CD4-positive, alpha-beta T cell treated with Interleukin-4 for 4 hours (primary cell): ENCODE measurements at regions not wholly inside any gene's neighbourhood (a gene's known extent, or its start where the extent isn't known, plus 50 kb on each side); places are given as distances from the start of the nearest gene placed in this dataset.
A peak's percentile ranks its signal among the peaks of the same experiment; 100 is the strongest.

Experiments used
- DNase-seq: peaks from one replicate; pipeline ENCODE4 v3.0.0-alpha.2; 2020

DNA sequence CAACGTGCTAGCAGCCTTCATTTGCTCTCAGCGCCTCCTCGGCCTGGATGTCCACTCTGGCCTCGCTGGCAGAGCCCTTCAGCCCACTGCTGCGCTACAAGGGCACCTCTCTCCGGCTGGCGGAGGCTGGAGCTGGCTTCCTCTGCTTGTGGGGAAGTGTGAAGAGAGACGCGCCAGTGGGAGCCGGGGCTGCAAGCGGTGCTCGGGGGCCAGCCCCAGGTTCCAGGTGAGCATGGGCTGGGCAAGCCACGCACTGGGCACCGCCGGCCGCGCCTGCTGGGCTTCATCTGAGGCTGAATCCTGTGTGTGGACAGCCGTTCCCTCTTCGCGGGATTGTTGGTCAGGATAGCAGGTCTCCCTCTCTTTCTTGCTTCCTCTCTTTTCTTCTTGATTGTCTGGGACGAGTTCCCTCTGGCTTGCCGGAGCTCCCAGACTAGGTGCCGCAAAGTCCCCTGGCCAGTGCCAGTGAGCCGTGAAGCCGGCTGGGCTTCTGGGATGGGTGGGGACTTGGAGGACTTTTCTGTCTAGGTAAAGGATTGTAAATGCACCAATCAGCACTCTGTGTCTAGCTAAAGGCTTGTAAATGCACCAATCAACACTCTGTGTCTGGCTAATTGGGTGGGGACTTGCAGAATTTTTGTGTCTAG is 165.0 kb downstream of the HEPH start:
- DNase-seq, result no peak

GRCh38 chrX:66360894-66361293 is 196.8 kb downstream of the HEPH start:
- no peak for DNase-seq

- DNase-seq, result no peak
Observed at GRCh38 chrX:66384722-66385121, 220.7 kb downstream of the HEPH start.

DNA sequence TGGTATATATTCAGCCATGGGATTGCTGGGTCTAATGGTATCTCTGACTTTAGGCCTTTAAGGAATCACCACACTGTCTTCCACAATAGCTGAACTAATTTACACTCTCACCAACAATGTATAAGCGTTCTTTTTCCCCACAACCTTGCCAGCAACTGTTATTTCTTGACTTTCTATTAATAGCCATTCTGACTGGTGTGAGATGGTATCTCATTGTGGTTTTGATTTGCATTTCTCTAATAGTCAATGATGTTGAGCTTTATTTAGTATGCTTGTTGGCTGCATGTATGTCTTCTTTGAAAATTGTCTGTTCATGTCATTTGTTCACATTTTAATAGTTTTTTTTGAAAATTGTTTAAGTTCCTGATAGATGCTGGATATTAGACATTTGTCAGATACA is 235.2 kb downstream of the HEPH start:
- DNase-seq, result no peak

DNA sequence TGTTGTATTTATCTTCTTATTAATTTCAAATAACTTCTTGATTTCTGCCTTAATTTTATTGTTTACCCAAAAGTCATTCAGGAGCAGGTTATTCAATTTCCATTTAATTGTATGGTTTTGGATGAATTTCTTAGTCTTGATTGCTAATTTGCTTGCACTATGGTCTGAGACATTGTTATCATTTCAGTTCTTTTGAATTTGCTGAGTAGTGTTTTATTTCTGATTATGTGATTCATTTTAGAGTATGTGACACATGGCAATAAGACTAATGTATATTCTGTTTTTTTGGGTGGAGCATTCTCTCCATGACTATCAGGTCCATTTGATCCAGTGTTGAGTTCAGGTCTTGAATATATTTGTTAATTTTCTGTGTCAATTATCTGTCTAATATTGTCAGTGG is 236.7 kb downstream of the EDA2R start:
- DNase-seq, result no peak

DNA sequence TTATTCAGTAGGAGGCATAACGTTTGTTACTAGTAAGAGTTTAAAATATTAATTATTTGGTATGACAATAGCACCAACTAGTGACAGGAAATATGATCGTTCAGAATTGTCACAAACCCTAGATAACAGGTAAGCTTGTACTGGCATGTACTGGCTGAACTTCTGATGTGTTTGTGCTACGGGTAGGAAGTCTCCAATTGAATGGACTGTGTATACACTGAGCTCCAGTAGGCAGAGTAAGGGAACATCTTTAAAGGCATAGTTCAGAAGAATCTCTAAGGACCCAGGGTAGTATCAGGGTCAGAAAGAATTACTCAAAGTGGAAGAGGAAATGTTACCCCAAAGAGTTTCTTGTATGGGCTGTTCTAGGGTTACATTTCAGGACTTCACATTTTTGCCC is 230.4 kb downstream of the EDA2R start:
- DNase-seq, result peak; percentile 0

DNA sequence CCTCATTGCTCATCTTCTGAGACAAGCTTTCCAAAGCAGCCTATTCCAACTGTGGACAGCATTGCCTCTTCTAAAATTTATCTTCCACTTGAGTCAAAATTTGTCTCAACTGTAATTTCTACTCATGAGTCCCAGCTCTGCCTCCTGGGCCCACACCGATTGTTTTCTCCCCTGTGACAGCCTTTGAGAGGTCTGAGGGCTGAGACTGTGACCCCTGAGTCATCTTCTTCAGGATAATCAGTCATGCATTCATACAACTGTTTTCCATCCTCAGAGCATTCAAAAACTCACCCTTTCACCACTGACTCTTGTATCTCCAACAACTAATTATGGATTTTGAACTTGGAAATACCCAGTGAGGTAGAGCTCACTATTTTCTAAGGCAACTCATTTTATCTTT is 228.1 kb downstream of the EDA2R start:
- DNase-seq, result no peak
